ENCODE measurements at regions not wholly inside any gene's neighbourhood (a gene's known extent, or its start where the extent isn't known, plus 50 kb on each side); places are given as distances from the start of the nearest gene placed in this dataset.

DNA sequence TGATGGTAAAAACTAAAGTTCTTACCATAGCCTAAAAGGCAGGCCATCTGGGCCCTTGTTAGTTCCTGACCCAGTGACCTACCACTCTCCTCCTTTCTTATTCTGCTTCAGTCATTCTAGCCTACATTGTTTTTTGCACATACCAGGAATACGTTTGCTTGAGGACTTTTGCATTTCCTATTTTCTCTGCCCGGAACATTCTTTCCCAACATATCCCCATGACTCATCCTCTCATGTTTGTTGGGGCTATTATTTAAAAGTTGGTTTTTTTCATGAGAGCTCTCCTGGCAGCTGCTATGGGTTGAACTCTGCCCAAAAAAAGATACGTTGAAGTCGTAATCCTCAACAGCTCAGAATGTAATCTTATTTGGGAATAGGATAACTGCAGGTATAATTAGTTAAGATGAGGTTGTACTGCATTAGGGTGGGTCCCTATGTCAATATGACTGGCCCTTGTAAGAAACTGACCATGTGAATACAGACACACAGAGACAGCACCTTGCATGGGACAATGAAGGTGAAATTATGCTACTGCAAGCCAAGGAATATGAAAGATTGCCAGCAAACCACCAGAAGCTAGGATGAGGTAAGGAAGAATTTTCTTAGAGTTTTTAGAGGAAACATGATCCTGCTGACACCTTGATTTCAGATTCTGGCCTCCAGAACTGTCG lies 138.3 kb upstream of the PDHA2 start:
- no peak for TF ChIP-seq POLR2A (IDR thresholded peaks at IDR 0.05; ENCODE audit: low read depth, low read length)
- TF ChIP-seq IKZF2 (IDR thresholded peaks at IDR 0.05): no peak
- TF ChIP-seq FOS (IDR thresholded peaks at IDR 0.05; ENCODE audit: borderline replicate concordance, extremely low read depth, insufficient read length): no peak
- TF ChIP-seq EGR1 (IDR thresholded peaks at IDR 0.05; ENCODE audit: borderline replicate concordance in 1 of 2, low read depth in 2 of 2, low read length in 2 of 2): no peak
- TF ChIP-seq, protein P1, sequence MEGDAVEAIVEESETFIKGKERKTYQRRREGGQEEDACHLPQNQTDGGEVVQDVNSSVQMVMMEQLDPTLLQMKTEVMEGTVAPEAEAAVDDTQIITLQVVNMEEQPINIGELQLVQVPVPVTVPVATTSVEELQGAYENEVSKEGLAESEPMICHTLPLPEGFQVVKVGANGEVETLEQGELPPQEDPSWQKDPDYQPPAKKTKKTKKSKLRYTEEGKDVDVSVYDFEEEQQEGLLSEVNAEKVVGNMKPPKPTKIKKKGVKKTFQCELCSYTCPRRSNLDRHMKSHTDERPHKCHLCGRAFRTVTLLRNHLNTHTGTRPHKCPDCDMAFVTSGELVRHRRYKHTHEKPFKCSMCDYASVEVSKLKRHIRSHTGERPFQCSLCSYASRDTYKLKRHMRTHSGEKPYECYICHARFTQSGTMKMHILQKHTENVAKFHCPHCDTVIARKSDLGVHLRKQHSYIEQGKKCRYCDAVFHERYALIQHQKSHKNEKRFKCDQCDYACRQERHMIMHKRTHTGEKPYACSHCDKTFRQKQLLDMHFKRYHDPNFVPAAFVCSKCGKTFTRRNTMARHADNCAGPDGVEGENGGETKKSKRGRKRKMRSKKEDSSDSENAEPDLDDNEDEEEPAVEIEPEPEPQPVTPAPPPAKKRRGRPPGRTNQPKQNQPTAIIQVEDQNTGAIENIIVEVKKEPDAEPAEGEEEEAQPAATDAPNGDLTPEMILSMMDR (IDR thresholded peaks at IDR 0.05 in 2 of 3, conservative IDR thresholded peaks at IDR 0.05 in 1 of 3; ENCODE audit: control insufficient read depth in 2 of 3, extremely low read depth in 1 of 3, insufficient read depth in 1 of 3, low read depth in 3 of 3, low read length in 3 of 3): no peak
- no peak for TF ChIP-seq RB1 (IDR thresholded peaks at IDR 0.05; ENCODE audit: borderline replicate concordance)
- TF ChIP-seq, protein P2, sequence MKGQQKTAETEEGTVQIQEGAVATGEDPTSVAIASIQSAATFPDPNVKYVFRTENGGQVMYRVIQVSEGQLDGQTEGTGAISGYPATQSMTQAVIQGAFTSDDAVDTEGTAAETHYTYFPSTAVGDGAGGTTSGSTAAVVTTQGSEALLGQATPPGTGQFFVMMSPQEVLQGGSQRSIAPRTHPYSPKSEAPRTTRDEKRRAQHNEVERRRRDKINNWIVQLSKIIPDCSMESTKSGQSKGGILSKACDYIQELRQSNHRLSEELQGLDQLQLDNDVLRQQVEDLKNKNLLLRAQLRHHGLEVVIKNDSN (IDR thresholded peaks at IDR 0.05; ENCODE audit: borderline replicate concordance, extremely low read length, insufficient read depth, low read depth, low read length): no peak
- no peak for TF ChIP-seq CEBPB (IDR thresholded peaks at IDR 0.05; ENCODE audit: borderline replicate concordance in 1 of 2, low read depth in 2 of 2, low read length in 2 of 2)
- TF ChIP-seq, protein P3, sequence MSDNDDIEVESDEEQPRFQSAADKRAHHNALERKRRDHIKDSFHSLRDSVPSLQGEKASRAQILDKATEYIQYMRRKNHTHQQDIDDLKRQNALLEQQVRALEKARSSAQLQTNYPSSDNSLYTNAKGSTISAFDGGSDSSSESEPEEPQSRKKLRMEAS (IDR thresholded peaks at IDR 0.05; ENCODE audit: low read depth, low read length): no peak

Data from GM12878 (cell line).